GM19452 (cell line): ENCODE measurements at regions not wholly inside any gene's neighbourhood (a gene's known extent, or its start where the extent isn't known, plus 50 kb on each side); places are given as distances from the start of the nearest gene placed in this dataset.
"Not testable (repeated sequence)": the region's sequence is repeated elsewhere in the genome, so short reads cannot be mapped to it uniquely, and the experiment has no call there.

Source experiments
- ATAC-seq: cut with Tn5 transposase; IDR thresholded peaks from one replicate; pipeline ENCODE4 v1.9.1; 2021; ENCODE audit not compliant: unreplicated experiment

- ATAC-seq = peak; percentile 88
Observed at GRCh38 chr14:38721822-38722431, 381.1 kb downstream of the SEC23A start.

GRCh38 chr14:38718519-38718918 lies 384.5 kb downstream of the SEC23A start:
- ATAC-seq = no peak

GRCh38 chr14:38716926-38717325 lies 386.1 kb downstream of the SEC23A start:
- ATAC-seq = no peak

GRCh38 chr14:38710881-38711280 lies 392.2 kb downstream of the SEC23A start:
- ATAC-seq = no peak

GRCh38 chr14:38710196-38710595 lies 392.8 kb downstream of the SEC23A start:
- no peak for ATAC-seq

GRCh38 chr14:38705220-38705619 lies 397.8 kb downstream of the SEC23A start:
- no peak for ATAC-seq

GRCh38 chr14:38704220-38704619 lies 398.8 kb downstream of the SEC23A start:
- no peak for ATAC-seq

GRCh38 chr14:38696925-38697324 lies 406.1 kb downstream of the SEC23A start:
- ATAC-seq = no peak

- ATAC-seq = no peak
Observed at GRCh38 chr14:38693423-38693822, 409.6 kb downstream of the SEC23A start.

- ATAC-seq = no peak
Observed at GRCh38 chr14:38669027-38669426, 413.1 kb upstream of the CLEC14A start.

- ATAC-seq = no peak
Observed at GRCh38 chr14:38663382-38663781, 407.5 kb upstream of the CLEC14A start.

GRCh38 chr14:38662781-38663180 lies 406.9 kb upstream of the CLEC14A start:
- no peak for ATAC-seq

- no peak for ATAC-seq
Observed at GRCh38 chr14:38646391-38646790, 390.5 kb upstream of the CLEC14A start.

- not testable (repeated sequence) for ATAC-seq
Observed at GRCh38 chr14:38634913-38635312, 379.0 kb upstream of the CLEC14A start.

- no peak for ATAC-seq
Observed at GRCh38 chr14:38629412-38629811, 373.5 kb upstream of the CLEC14A start.

GRCh38 chr14:38627163-38627562 lies 371.3 kb upstream of the CLEC14A start:
- ATAC-seq = no peak

GRCh38 chr14:38623661-38624060 lies 367.8 kb upstream of the CLEC14A start:
- ATAC-seq = no peak

- ATAC-seq = no peak
Observed at GRCh38 chr14:38618514-38618913, 362.6 kb upstream of the CLEC14A start.

- ATAC-seq = no peak
Observed at GRCh38 chr14:38616959-38617358, 361.1 kb upstream of the CLEC14A start.

- ATAC-seq = no peak
Observed at GRCh38 chr14:38611928-38612327, 356.0 kb upstream of the CLEC14A start.

GRCh38 chr14:38608244-38608643 lies 352.4 kb upstream of the CLEC14A start:
- ATAC-seq = no peak

GRCh38 chr14:38605193-38606114 lies 349.6 kb upstream of the CLEC14A start:
- no peak for ATAC-seq
